ENCODE measurements at regions not wholly inside any gene's neighbourhood (a gene's known extent, or its start where the extent isn't known, plus 50 kb on each side); places are given as distances from the start of the nearest gene placed in this dataset.

DNA sequence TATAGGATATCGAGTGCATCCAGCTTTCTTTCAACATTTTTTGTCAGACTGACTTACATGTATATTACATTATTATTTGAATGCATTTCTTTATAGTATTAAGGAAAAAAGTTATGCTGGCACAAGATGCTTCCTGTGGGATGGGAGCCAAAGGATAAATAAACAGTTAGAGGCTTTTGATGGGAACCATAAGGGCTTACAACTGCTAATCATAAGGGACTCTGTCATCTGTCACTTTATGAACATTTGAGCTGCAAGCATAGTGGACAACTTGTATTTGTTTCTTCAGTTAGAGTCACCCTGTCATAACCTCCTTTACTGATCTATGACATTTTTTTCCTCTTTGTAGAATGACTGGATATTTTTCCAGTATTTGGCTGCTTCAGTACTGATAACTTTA is 132.4 kb upstream of the CHORDC1 start:
- H3K27me3 Mint-ChIP-seq: no peaks in the 10 kb centered on the region
- Histone ChIP-seq H3K9ac (ENCODE audit: low read length) (no peak overlapping the region), H3K4me2 (replicated peaks; ENCODE audit: low read depth, low read length, poor library complexity, severe bottlenecking) (no peak overlapping the region), H3K4me1 (ENCODE audit: control insufficient read depth in 2 of 2, insufficient read depth in 2 of 2, low read length in 2 of 2) (no peaks in the 10 kb centered on the region), H3K4me3 (ENCODE audit: control extremely low read depth in 1 of 5, extremely low read depth in 1 of 5, insufficient read depth in 1 of 5, low read depth in 2 of 5, low read length in 4 of 5) (no peak overlapping the region), H4K20me1 (ENCODE audit: control insufficient read depth, insufficient read depth, low read length, poor library complexity, severe bottlenecking) (no peaks in the 10 kb centered on the region), H3K27ac (ENCODE audit: low read length in 2 of 2) (no peak overlapping the region), H3K79me2 (ENCODE audit: control insufficient read depth, insufficient read depth, low read length) (no peaks in the 10 kb centered on the region), H3K36me3 (replicated peaks in 1 of 2; ENCODE audit: control extremely low read depth in 1 of 2, control insufficient read depth in 1 of 2, extremely low read depth in 1 of 2, insufficient read depth in 2 of 2, low read length in 1 of 2) (no peaks in the 10 kb centered on the region), H3K9me3 (ENCODE audit: control extremely low read depth in 1 of 3, control insufficient read depth in 2 of 3, insufficient read depth in 1 of 3, low read length in 2 of 3) (no peaks in the 10 kb centered on the region), H3K27me3 (replicated peaks in 1 of 4; ENCODE audit: control extremely low read depth in 1 of 4, control insufficient read depth in 3 of 4, insufficient read depth in 4 of 4, low read length in 3 of 4) (no peaks in the 10 kb centered on the region), H2AFZ (ENCODE audit: insufficient read depth, low read depth, low read length, poor library complexity, severe bottlenecking) (no peak overlapping the region)
- no peak for TF ChIP-seq EZH2 (IDR thresholded peaks at IDR 0.05; ENCODE audit: borderline replicate concordance, insufficient read depth, low read depth, low read length, poor library complexity, severe bottlenecking)
- TF ChIP-seq, protein P1, sequence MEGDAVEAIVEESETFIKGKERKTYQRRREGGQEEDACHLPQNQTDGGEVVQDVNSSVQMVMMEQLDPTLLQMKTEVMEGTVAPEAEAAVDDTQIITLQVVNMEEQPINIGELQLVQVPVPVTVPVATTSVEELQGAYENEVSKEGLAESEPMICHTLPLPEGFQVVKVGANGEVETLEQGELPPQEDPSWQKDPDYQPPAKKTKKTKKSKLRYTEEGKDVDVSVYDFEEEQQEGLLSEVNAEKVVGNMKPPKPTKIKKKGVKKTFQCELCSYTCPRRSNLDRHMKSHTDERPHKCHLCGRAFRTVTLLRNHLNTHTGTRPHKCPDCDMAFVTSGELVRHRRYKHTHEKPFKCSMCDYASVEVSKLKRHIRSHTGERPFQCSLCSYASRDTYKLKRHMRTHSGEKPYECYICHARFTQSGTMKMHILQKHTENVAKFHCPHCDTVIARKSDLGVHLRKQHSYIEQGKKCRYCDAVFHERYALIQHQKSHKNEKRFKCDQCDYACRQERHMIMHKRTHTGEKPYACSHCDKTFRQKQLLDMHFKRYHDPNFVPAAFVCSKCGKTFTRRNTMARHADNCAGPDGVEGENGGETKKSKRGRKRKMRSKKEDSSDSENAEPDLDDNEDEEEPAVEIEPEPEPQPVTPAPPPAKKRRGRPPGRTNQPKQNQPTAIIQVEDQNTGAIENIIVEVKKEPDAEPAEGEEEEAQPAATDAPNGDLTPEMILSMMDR (IDR thresholded peaks at IDR 0.05): no peak
- no peak for ATAC-seq (ENCODE audit: low read depth)
- no peak overlapping the region for H3K4me3 Mint-ChIP-seq
- CTCF ChIA-PET: no interaction called here
- WGBS (ENCODE audit: insufficient coverage): no CpG with 5 or more reads among the region's 1 CpG
- H3K4me1 Mint-ChIP-seq: no peaks in the 10 kb centered on the region
- H3K27ac Mint-ChIP-seq: no peak overlapping the region
- POLR2A ChIA-PET: no interaction called here
- intact Hi-C loops (cut with micrococcal nuclease): no loop called here
- H3K9me3 Mint-ChIP-seq (ENCODE audit: insufficient read depth): no peaks in the 10 kb centered on the region
- no peak for DNase-seq

DNA sequence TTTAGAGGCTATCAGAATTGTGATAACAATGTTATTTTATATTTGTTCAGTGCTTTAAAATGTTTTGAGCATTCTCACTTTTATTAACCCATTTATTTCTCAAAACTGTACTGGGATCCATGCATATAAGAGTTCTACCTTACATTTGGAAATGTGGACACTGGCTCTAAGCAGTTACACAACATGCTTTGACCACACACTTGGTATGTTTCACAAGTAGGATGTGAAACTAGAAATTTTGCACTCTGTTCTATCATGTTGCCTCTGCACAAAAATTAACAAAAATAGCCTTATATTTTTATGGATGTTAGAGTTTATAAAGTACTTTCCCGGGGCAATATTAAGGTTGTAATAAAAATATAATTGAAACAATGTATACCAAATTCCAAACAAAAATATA is 126.9 kb upstream of the CHORDC1 start:
- Histone ChIP-seq H3K4me1 (ENCODE audit: control insufficient read depth in 2 of 2, insufficient read depth in 2 of 2, low read length in 2 of 2) (no peaks in the 10 kb centered on the region), H3K4me3 (ENCODE audit: control extremely low read depth in 1 of 5, extremely low read depth in 1 of 5, insufficient read depth in 1 of 5, low read depth in 2 of 5, low read length in 4 of 5) (no peak overlapping the region), H3K27ac (ENCODE audit: low read length in 2 of 2) (no peak overlapping the region), H3K4me2 (replicated peaks; ENCODE audit: low read depth, low read length, poor library complexity, severe bottlenecking) (no peak overlapping the region), H4K20me1 (ENCODE audit: control insufficient read depth, insufficient read depth, low read length, poor library complexity, severe bottlenecking) (no peaks in the 10 kb centered on the region), H3K79me2 (ENCODE audit: control insufficient read depth, insufficient read depth, low read length) (no peaks in the 10 kb centered on the region), H3K9ac (ENCODE audit: low read length) (no peak overlapping the region), H2AFZ (ENCODE audit: insufficient read depth, low read depth, low read length, poor library complexity, severe bottlenecking) (no peak overlapping the region), H3K27me3 (replicated peaks in 1 of 4; ENCODE audit: control extremely low read depth in 1 of 4, control insufficient read depth in 3 of 4, insufficient read depth in 4 of 4, low read length in 3 of 4) (no peaks in the 10 kb centered on the region), H3K36me3 (replicated peaks in 1 of 2; ENCODE audit: control extremely low read depth in 1 of 2, control insufficient read depth in 1 of 2, extremely low read depth in 1 of 2, insufficient read depth in 2 of 2, low read length in 1 of 2) (no peaks in the 10 kb centered on the region), H3K9me3 (ENCODE audit: control extremely low read depth in 1 of 3, control insufficient read depth in 2 of 3, insufficient read depth in 1 of 3, low read length in 2 of 3) (no peaks in the 10 kb centered on the region)
- WGBS (ENCODE audit: insufficient coverage): no CpG with 5 or more reads among the region's 1 CpG
- ChIA-PET POLR2A (no interaction called here), CTCF (no interaction called here)
- H3K27me3 Mint-ChIP-seq: no peaks in the 10 kb centered on the region
- TF ChIP-seq EZH2 (IDR thresholded peaks at IDR 0.05; ENCODE audit: borderline replicate concordance, insufficient read depth, low read depth, low read length, poor library complexity, severe bottlenecking): no peak
- TF ChIP-seq, protein P1 (IDR thresholded peaks at IDR 0.05): no peak
- intact Hi-C loops (cut with micrococcal nuclease): no loop called here
- DNase-seq (no peak), ATAC-seq (ENCODE audit: low read depth) (no peak)
- H3K4me3 Mint-ChIP-seq: no peak overlapping the region
- no peaks in the 10 kb centered on the region for H3K4me1 Mint-ChIP-seq
- no peaks in the 10 kb centered on the region for H3K9me3 Mint-ChIP-seq (ENCODE audit: insufficient read depth)
- no peak overlapping the region for H3K27ac Mint-ChIP-seq
